ENCODE measurements at regions not wholly inside any gene's neighbourhood (a gene's known extent, or its start where the extent isn't known, plus 50 kb on each side); places are given as distances from the start of the nearest gene placed in this dataset.

- H2BK15ac ChIP-seq (ENCODE audit: low read depth, low read length) = no peak overlapping the region
- DNase-seq (no peak), ATAC-seq (ENCODE audit: low read depth) (no peak)
- no peak overlapping the region for H2BK120ac ChIP-seq (ENCODE audit: low read depth, low read length)
- no peak overlapping the region for H2AFZ ChIP-seq (replicated peaks; ENCODE audit: low read length, poor library complexity)
- no peak overlapping the region for H4K5ac ChIP-seq (ENCODE audit: low read depth, low read length)
- no peak overlapping the region for H3K18ac ChIP-seq (ENCODE audit: low read depth, low read length)
- no peak overlapping the region for H3K27ac ChIP-seq (ENCODE audit: insufficient read depth, low read length)
- no peaks in the 10 kb centered on the region for H3K9me3 ChIP-seq (ENCODE audit: control insufficient read depth, insufficient read depth, low read length)
- H3K9ac ChIP-seq (ENCODE audit: low read depth, low read length) = no peak overlapping the region
- no peak for TF ChIP-seq MXI1 (IDR thresholded peaks at IDR 0.05; ENCODE audit: borderline replicate concordance, low read depth, low read length)
- TF ChIP-seq SMC3 (IDR thresholded peaks at IDR 0.05; ENCODE audit: low read depth, low read length) = no peak
- no peak for TF ChIP-seq MAFK (IDR thresholded peaks at IDR 0.05; ENCODE audit: low read depth, low read length)
- no peak for TF ChIP-seq RAD21 (IDR thresholded peaks at IDR 0.05; ENCODE audit: low read length)
- no peak for TF ChIP-seq MAZ (IDR thresholded peaks at IDR 0.05; ENCODE audit: borderline replicate concordance, low read depth, low read length)
- TF ChIP-seq NFE2L2 (IDR thresholded peaks at IDR 0.05; ENCODE audit: low read depth, low read length) = no peak
- no peak for TF ChIP-seq FOS (IDR thresholded peaks at IDR 0.05; ENCODE audit: low read depth, low read length)
- TF ChIP-seq RFX5 (IDR thresholded peaks at IDR 0.05; ENCODE audit: low read depth, low read length) = no peak
- no peak for TF ChIP-seq ELK1 (IDR thresholded peaks at IDR 0.05; ENCODE audit: borderline replicate concordance, low read depth, low read length)
- no peak for TF ChIP-seq CTCF (conservative IDR thresholded peaks at IDR 0.05; ENCODE audit: low read depth, low read length)
- TF ChIP-seq BHLHE40 (IDR thresholded peaks at IDR 0.05; ENCODE audit: low read depth, low read length) = no peak
- no peak for TF ChIP-seq CHD1 (IDR thresholded peaks at IDR 0.05; ENCODE audit: low read depth, low read length)
- TF ChIP-seq POLR2A (IDR thresholded peaks at IDR 0.05; ENCODE audit: low read depth, low read length) = no peak
- no peak overlapping the region for H2AK5ac ChIP-seq (ENCODE audit: low read depth, low read length)
- H3K56ac ChIP-seq (ENCODE audit: extremely low read depth, insufficient read depth, low read length) = no peak overlapping the region
- no peak overlapping the region for H3K14ac ChIP-seq (replicated peaks; ENCODE audit: low read depth, low read length)
- no peak overlapping the region for H2AK9ac ChIP-seq (replicated peaks; ENCODE audit: low read depth, low read length, poor library complexity)
- no peaks in the 10 kb centered on the region for H3K4me1 ChIP-seq (ENCODE audit: control insufficient read depth, insufficient read depth, low read length)
- peaks cover 2% of the 10 kb centered on the region; the same call in 1 of the 2 replicates for H3K27me3 ChIP-seq (ENCODE audit: control insufficient read depth, insufficient read depth, low read length)
- no peaks in the 10 kb centered on the region for H4K20me1 ChIP-seq (ENCODE audit: insufficient read depth, low read length)
- no TSS peak for BruUV-seq (replicated peaks)
- H3K4ac ChIP-seq (ENCODE audit: low read depth, low read length) = no peak overlapping the region
- no peaks in the 10 kb centered on the region for H3K36me3 ChIP-seq (ENCODE audit: control insufficient read depth, insufficient read depth, low read length)
- no peak overlapping the region for H2BK5ac ChIP-seq (ENCODE audit: low read depth, low read length, poor library complexity, severe bottlenecking)
- dilution Hi-C loops (cut with HindIII; ENCODE audit: low sequenced_read_pairs, unreplicated experiment) = loop anchor here (25.0 kb wide), 1 partner anchor 172 kb away; no protein-coding TSS in a partner anchor
- POLR2A ChIA-PET (ENCODE audit: unreplicated experiment) = no interaction called here
- no peaks in the 10 kb centered on the region for H3K9me1 ChIP-seq (ENCODE audit: insufficient read depth, low read length)
- no peak overlapping the region for H4K91ac ChIP-seq (ENCODE audit: insufficient read depth, low read depth, low read length)
- no peak overlapping the region for H3K4me2 ChIP-seq (ENCODE audit: low read depth, low read length)
- H3K4me3 ChIP-seq (ENCODE audit: insufficient read depth, low read depth, low read length) = no peak overlapping the region
- no peak overlapping the region for H3K23ac ChIP-seq (ENCODE audit: low read depth, low read length)
- no peak overlapping the region for H2BK20ac ChIP-seq (ENCODE audit: low read depth, low read length)
- H3K79me1 ChIP-seq (ENCODE audit: low read depth in 1 of 2, low read length in 2 of 2) = no peaks in the 10 kb centered on the region
- H4K8ac ChIP-seq (ENCODE audit: low read depth in 2 of 2, low read length in 2 of 2) = no peak overlapping the region
- no CpG with 5 or more reads among the region's 2 CpGs for WGBS, 2 experiments (ENCODE audit: extremely low coverage in 2 of 2, insufficient read length in 1 of 2)
- intact Hi-C loops (cut with micrococcal nuclease) = loop anchor here (1.0 to 5.0 kb wide), 2 partner anchors 77 to 139 kb away; no protein-coding TSS in a partner anchor
- CTCF ChIA-PET = interaction anchor here (1.0 to 1.7 kb wide), 5 partner anchors 11 to 156 kb away, joined by 3 to 8 read pairs (median 4); no protein-coding TSS in a partner anchor
- in situ Hi-C loops (cut with MboI; ENCODE audit: low sequenced_read_pairs) = loop anchor here (5.0 kb wide), 1 partner anchor 147 kb away; no protein-coding TSS in a partner anchor
These were observed 87.8 kb upstream of the DYNC1I1 start for GRCh38 chr7:95684505-95684904.
